ENCODE measurements at regions not wholly inside any gene's neighbourhood (a gene's known extent, or its start where the extent isn't known, plus 50 kb on each side); places are given as distances from the start of the nearest gene placed in this dataset.

DNA sequence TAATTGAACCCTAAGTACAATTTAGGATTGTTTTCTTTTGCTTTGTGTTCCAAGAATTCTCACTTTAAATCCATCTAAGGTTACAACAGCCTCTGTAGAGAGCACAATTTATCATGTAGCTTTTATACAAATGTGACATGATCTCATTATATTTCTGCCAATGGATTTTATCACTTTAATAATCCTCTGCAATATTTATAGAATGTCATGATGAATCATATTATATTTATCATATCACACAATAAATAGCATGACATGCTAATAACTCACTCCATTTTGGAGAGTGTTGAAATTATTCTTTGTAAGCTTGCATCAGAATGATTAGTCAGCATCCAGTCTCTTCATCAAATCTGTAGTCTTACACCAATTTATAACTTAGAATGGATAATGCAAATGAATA is 280.6 kb upstream of the ZNF717 start:
- Histone ChIP-seq H3K4me3 (no peak overlapping the region), H3K4me1 (peaks cover 0 to 11% (median 6%) of the 10 kb centered on the region in 4 donors), H3K9me3 (no peaks in the 10 kb centered on the region), H3K36me3 (no peaks in the 10 kb centered on the region), H3K27ac (replicated peaks in 1 of 4) (no peak overlapping the region), H3K27me3 (no peaks in the 10 kb centered on the region)
- intact Hi-C loops (cut with DNase I): no loop called here
- no peak for DNase-seq (ENCODE audit: extremely low spot score)
- TF ChIP-seq, protein P1, sequence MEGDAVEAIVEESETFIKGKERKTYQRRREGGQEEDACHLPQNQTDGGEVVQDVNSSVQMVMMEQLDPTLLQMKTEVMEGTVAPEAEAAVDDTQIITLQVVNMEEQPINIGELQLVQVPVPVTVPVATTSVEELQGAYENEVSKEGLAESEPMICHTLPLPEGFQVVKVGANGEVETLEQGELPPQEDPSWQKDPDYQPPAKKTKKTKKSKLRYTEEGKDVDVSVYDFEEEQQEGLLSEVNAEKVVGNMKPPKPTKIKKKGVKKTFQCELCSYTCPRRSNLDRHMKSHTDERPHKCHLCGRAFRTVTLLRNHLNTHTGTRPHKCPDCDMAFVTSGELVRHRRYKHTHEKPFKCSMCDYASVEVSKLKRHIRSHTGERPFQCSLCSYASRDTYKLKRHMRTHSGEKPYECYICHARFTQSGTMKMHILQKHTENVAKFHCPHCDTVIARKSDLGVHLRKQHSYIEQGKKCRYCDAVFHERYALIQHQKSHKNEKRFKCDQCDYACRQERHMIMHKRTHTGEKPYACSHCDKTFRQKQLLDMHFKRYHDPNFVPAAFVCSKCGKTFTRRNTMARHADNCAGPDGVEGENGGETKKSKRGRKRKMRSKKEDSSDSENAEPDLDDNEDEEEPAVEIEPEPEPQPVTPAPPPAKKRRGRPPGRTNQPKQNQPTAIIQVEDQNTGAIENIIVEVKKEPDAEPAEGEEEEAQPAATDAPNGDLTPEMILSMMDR (IDR thresholded peaks at IDR 0.05): no peak
- TF ChIP-seq EP300 (IDR thresholded peaks at IDR 0.05): no peak
- no peak for TF ChIP-seq POLR2AphosphoS5 (IDR thresholded peaks at IDR 0.05)
- no peak for TF ChIP-seq POLR2A (IDR thresholded peaks at IDR 0.05; ENCODE audit: low read depth)

DNA sequence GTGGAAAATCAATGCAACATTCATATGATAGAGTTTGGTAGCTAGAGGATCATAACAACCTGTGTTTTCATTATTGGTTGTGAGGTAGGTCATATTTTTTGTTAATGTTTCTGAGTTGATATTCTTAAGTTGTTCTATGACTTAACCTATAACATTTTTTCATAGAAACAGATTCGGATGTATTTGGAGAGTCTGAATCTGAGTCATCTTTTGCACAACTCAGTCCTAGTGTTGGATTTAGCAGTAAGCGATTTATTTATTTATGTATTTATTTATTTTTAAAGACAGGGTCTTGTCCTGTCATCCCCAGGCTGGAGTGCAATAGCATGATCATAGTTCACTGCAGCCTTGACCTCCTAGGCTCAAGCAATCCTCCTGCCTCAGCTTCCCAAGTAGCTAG is 292.8 kb upstream of the ZNF717 start:
- H3K4me1 ChIP-seq: no peaks in the 10 kb centered on the region
- intact Hi-C loops (cut with DNase I): no loop called here
- WGBS: 86% methylated on average over 2 of the region's 2 CpGs
- H3K36me3 ChIP-seq: no peaks in the 10 kb centered on the region
- TF ChIP-seq POLR2A (IDR thresholded peaks at IDR 0.05; ENCODE audit: low read depth) (no peak), EP300 (IDR thresholded peaks at IDR 0.05) (no peak), POLR2AphosphoS5 (IDR thresholded peaks at IDR 0.05) (no peak)
- TF ChIP-seq, protein P1 (IDR thresholded peaks at IDR 0.05): no peak
- no peaks in the 10 kb centered on the region for H3K9me3 ChIP-seq
- no peak overlapping the region for H3K27ac ChIP-seq (replicated peaks in 1 of 4)
- DNase-seq (ENCODE audit: extremely low spot score): no peak
- no peaks in the 10 kb centered on the region for H3K27me3 ChIP-seq
- no peak overlapping the region for H3K4me3 ChIP-seq

DNA sequence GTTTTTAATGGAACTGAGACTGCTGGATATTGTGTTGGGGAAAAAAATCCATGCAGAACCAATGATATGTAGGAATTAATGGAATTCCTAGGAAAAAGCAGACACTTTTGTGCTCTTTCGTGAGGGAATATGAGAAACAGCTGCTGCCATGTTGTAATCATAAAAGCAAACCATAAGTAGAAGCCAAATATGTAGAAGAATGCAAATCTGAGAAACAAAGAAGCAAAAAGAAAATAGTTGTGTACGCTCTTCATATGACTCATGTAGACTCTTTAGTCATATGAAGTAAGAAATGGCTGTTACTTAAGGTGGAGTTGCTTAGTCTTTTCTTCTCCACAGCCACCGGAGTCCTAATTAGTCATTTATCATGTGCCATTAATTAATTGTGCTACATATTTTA is 298.6 kb upstream of the ZNF717 start:
- no peak for DNase-seq (ENCODE audit: extremely low spot score)
- 70% methylated on average over 3 of the region's 3 CpGs for WGBS
- intact Hi-C loops (cut with DNase I): no loop called here
- Histone ChIP-seq H3K4me1 (no peaks in the 10 kb centered on the region), H3K4me3 (no peak overlapping the region), H3K27me3 (no peaks in the 10 kb centered on the region), H3K36me3 (no peaks in the 10 kb centered on the region), H3K9me3 (no peaks in the 10 kb centered on the region), H3K27ac (replicated peaks in 1 of 4) (no peak overlapping the region)
- TF ChIP-seq EP300 (IDR thresholded peaks at IDR 0.05) (no peak), POLR2AphosphoS5 (IDR thresholded peaks at IDR 0.05) (no peak), POLR2A (IDR thresholded peaks at IDR 0.05; ENCODE audit: low read depth) (no peak)

DNA sequence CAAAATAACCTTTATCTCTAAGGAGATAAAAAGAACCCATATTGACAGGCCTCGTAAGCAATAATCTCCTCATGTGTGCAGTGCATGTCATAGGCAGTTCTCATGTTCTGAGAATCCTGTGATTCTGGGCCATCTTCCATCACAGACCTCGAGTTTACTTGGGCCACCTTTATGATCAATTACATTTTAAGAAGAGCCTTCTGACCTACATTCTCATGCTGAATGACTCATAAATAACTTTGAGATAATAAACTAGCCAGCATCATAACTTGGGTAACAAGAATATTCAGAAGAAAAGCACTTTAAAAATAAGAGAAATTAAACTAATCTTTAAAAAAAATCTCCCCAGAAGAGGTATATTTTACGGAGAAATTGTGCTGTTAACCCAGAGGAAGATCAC is 310.7 kb upstream of the ZNF717 start:
- H3K9me3 ChIP-seq: no peaks in the 10 kb centered on the region
- H3K27me3 ChIP-seq: no peaks in the 10 kb centered on the region
- H3K27ac ChIP-seq (replicated peaks in 1 of 4): no peak overlapping the region
- WGBS: 55% methylated on average over 3 of the region's 3 CpGs
- H3K4me1 ChIP-seq: no peaks in the 10 kb centered on the region
- H3K4me3 ChIP-seq: no peak overlapping the region
- H3K36me3 ChIP-seq: no peaks in the 10 kb centered on the region
- intact Hi-C loops (cut with DNase I): no loop called here
- no peak for DNase-seq (ENCODE audit: extremely low spot score)
- TF ChIP-seq POLR2AphosphoS5 (IDR thresholded peaks at IDR 0.05): no peak
- no peak for TF ChIP-seq POLR2A (IDR thresholded peaks at IDR 0.05; ENCODE audit: low read depth)
- no peak for TF ChIP-seq EP300 (IDR thresholded peaks at IDR 0.05)
- TF ChIP-seq, protein P1 (IDR thresholded peaks at IDR 0.05): no peak

DNA sequence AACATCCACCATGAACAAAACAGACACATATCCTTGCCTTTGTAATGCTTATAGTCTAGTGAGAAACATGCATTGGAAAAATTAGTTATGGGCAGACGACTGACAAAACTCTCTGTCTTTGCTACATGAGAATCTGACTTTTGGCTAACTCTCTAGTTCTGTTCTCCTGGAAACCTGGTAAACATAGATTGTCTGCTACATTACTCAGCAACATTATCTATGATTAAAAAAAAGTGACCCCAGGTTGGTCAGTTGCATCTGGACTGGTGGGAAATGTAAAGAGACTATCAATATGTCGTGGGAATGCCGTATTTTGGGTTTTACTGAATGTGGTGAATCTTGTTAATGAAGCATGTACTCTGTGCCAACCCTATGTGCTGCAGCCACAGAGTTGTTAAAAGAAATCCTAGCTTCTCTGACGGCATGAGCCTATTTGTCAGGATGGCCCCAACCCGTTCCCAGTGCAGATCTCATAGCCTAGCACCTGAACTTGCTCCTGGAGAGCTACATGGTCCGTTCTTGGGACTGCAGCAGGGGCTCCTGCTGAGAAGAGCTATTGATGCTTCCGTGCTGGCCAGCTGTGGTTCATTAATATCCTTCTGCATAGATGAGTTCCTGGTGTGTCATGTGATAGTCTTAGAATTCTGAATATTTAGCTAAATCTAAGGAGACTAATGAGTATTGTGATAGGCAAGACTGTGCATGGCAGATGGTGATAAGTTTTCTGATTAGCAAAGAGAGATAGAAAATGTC is 311.7 kb upstream of the ZNF717 start:
- DNase-seq (ENCODE audit: extremely low spot score): no peak
- no peak overlapping the region for H3K27ac ChIP-seq (replicated peaks in 1 of 4)
- H3K9me3 ChIP-seq: no peaks in the 10 kb centered on the region
- no peak overlapping the region for H3K4me3 ChIP-seq
- TF ChIP-seq EP300 (IDR thresholded peaks at IDR 0.05) (no peak), POLR2A (IDR thresholded peaks at IDR 0.05; ENCODE audit: low read depth) (no peak), POLR2AphosphoS5 (IDR thresholded peaks at IDR 0.05) (no peak)
- TF ChIP-seq, protein P1 (IDR thresholded peaks at IDR 0.05): no peak
- no peaks in the 10 kb centered on the region for H3K36me3 ChIP-seq
- H3K27me3 ChIP-seq: no peaks in the 10 kb centered on the region
- intact Hi-C loops (cut with DNase I): no loop called here
- H3K4me1 ChIP-seq: no peaks in the 10 kb centered on the region
- WGBS: 65% methylated on average over 5 of the region's 7 CpGs

All from esophagus muscularis mucosa (tissue), 4 donors.